Osteocyte (in vitro differentiated cells): ENCODE measurements at regions not wholly inside any gene's neighbourhood (a gene's known extent, or its start where the extent isn't known, plus 50 kb on each side); places are given as distances from the start of the nearest gene placed in this dataset.
"Not testable (repeated sequence)": the region's sequence is repeated elsewhere in the genome, so short reads cannot be mapped to it uniquely, and the experiment has no call there.

Experiments
- DNase-seq: peaks from one replicate; pipeline ENCODE4 v3.0.0; 2021; ENCODE audit warnings: mixed read lengths; ENCODE audit not compliant: unreplicated experiment; ENCODE audit errors: extremely low spot score
- H3K27ac Mint-ChIP-seq: one replicate; pipeline ENCODE4 v1.8.0; 2021; ENCODE audit warnings: mild to moderate bottlenecking, mixed read lengths; ENCODE audit not compliant: unreplicated experiment
- H3K27me3 Mint-ChIP-seq: one replicate; pipeline ENCODE4 v1.8.0; 2021; ENCODE audit warnings: mixed read lengths; ENCODE audit not compliant: unreplicated experiment
- H3K36me3 Mint-ChIP-seq: one replicate; pipeline ENCODE4 v1.8.0; 2021; ENCODE audit warnings: mixed read lengths; ENCODE audit not compliant: unreplicated experiment
- H3K4me1 Mint-ChIP-seq: one replicate; pipeline ENCODE4 v1.8.0; 2021; ENCODE audit warnings: mixed read lengths; ENCODE audit not compliant: unreplicated experiment
- H3K4me3 Mint-ChIP-seq: one replicate; pipeline ENCODE4 v1.8.0; 2021; ENCODE audit warnings: mild to moderate bottlenecking, moderate library complexity, mixed read lengths; ENCODE audit not compliant: unreplicated experiment
- H3K9me3 Mint-ChIP-seq: one replicate; pipeline ENCODE4 v1.8.0; 2021; ENCODE audit warnings: mixed read lengths; ENCODE audit not compliant: unreplicated experiment
- CTCF ChIP-seq: fragments of 200-600 bp; sonication (generic); IDR thresholded peaks from 2 replicates; pipeline ENCODE4 v1.5.0; 2021; ENCODE audit warnings: antibody characterized with exemption, mild to moderate bottlenecking, moderate library complexity

GRCh38 chr18:29361843-29362242 is 1184.9 kb upstream of the CDH2 start:
- Mint-ChIP-seq H3K4me3 (no peak overlapping the region), H3K36me3 (no peaks in the 10 kb centered on the region), H3K27me3 (peaks cover 8% of the 10 kb centered on the region), H3K4me1 (peaks cover 13% of the 10 kb centered on the region), H3K27ac (no peak overlapping the region), H3K9me3 (no peaks in the 10 kb centered on the region)
- no peak for DNase-seq
- TF ChIP-seq CTCF: no peak

GRCh38 chr18:29360659-29361058 is 1183.7 kb upstream of the CDH2 start:
- H3K27ac Mint-ChIP-seq, H3K36me3 Mint-ChIP-seq, H3K9me3 Mint-ChIP-seq, H3K4me3 Mint-ChIP-seq, H3K27me3 Mint-ChIP-seq, DNase-seq: not testable (repeated sequence)
- peaks cover 13% of the 10 kb centered on the region for H3K4me1 Mint-ChIP-seq

DNA sequence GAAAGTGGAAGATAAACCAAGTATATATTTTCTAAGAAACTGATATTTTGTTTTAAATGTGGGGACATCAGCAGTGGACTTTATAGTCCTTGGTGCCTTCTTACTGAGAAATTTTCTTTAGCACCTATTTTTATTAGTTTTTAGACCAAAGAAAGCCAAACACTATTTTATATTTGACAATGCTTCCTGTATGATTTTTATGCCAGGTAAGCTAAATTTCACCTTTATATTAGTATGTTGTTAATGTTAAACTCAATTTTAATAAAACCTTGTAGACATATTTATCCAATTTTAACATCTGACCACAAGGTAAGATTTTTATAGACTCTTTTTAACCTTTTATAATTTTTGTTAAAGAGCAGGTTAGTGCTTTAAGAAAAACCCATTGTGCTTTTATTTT is 1182.3 kb upstream of the CDH2 start:
- not testable (repeated sequence) for DNase-seq

GRCh38 chr18:29351171-29351570 is 1174.2 kb upstream of the CDH2 start:
- TF ChIP-seq CTCF: no peak
- H3K36me3 Mint-ChIP-seq: no peaks in the 10 kb centered on the region
- H3K27me3 Mint-ChIP-seq: peaks cover 5% of the 10 kb centered on the region
- no peak overlapping the region for H3K27ac Mint-ChIP-seq
- DNase-seq: no peak
- H3K4me3 Mint-ChIP-seq: no peak overlapping the region
- peaks cover 9% of the 10 kb centered on the region for H3K9me3 Mint-ChIP-seq
- no peaks in the 10 kb centered on the region for H3K4me1 Mint-ChIP-seq

More for the DNA sequence above, 1182.3 kb upstream of the CDH2 start:
- H3K9me3 Mint-ChIP-seq, H3K4me3 Mint-ChIP-seq, H3K36me3 Mint-ChIP-seq, H3K27ac Mint-ChIP-seq, H3K27me3 Mint-ChIP-seq: not testable (repeated sequence)
- H3K4me1 Mint-ChIP-seq: peaks cover 13% of the 10 kb centered on the region

DNA sequence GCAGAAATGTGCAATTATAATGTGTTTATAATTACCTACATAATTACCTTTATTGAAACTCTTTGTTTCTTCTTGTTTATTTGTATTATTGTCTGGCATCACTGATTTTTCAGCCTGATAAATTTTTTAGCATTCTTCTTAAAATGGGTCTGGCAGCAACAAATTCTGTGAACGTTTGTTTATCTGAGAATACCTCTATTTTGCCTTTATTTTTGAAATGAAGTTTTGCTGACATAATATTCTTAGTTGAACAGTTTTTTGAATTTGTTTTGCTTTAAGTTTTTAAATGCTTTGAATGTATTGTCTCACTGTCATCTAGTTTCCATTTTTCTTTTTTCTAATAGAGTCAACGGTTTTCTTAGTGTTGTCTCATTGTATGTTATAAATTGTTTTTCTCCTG is 1152.0 kb upstream of the CDH2 start:
- no peak for TF ChIP-seq CTCF
- no peak overlapping the region for H3K4me3 Mint-ChIP-seq
- DNase-seq: no peak
- peaks cover 7% of the 10 kb centered on the region for H3K36me3 Mint-ChIP-seq
- no peaks in the 10 kb centered on the region for H3K4me1 Mint-ChIP-seq
- H3K27me3 Mint-ChIP-seq: peaks cover 12% of the 10 kb centered on the region
- peaks cover 20% of the 10 kb centered on the region for H3K9me3 Mint-ChIP-seq
- H3K27ac Mint-ChIP-seq: no peak overlapping the region

DNA sequence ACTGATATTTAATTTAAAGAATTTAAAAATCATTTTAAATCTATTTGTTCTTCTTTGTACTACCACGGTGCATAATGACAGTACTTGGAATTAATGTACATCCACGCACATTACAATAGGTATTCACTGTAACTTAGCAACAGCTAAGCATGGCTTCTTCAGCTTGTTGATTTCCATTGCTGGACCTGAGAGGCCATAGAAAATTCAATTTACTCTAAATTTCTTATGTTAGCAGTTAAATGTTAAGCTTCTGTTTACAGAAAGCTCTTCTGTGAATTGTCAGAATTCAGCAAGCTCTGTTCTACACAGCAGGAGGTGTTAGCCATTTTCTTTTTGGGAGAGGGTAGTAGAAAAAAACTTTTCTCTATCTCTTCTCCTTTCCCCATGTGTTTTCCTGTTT is 1149.3 kb upstream of the CDH2 start:
- no peak for DNase-seq
- Mint-ChIP-seq H3K36me3 (peaks cover 7% of the 10 kb centered on the region), H3K9me3 (peaks cover 16% of the 10 kb centered on the region), H3K27ac (no peak overlapping the region), H3K4me3 (no peak overlapping the region), H3K27me3 (no peaks in the 10 kb centered on the region), H3K4me1 (peaks cover 5% of the 10 kb centered on the region)
- no peak for TF ChIP-seq CTCF
